Left ventricle myocardium inferior (tissue), 1 donor: ENCODE measurements at regions not wholly inside any gene's neighbourhood (a gene's known extent, or its start where the extent isn't known, plus 50 kb on each side); places are given as distances from the start of the nearest gene placed in this dataset.
"Not testable (repeated sequence)": the region's sequence is repeated elsewhere in the genome, so short reads cannot be mapped to it uniquely, and the experiment has no call there.

Experiments used
- DNase-seq: peaks from one replicate; pipeline ENCODE4 v3.0.0-alpha.2; 2020
- H3K27ac ChIP-seq: fragments of 200-600 bp; replicated peaks from 2 replicates; pipeline ENCODE4 v1.8.0; 2021
- H3K27me3 ChIP-seq: fragments of 200-600 bp; 2 replicates; pipeline ENCODE4 v1.8.0; 2021; ENCODE audit warnings: low read depth
- H3K36me3 ChIP-seq: fragments of 200-600 bp; 2 replicates; pipeline ENCODE4 v1.8.0; 2021
- H3K4me1 ChIP-seq: fragments of 200-600 bp; 2 replicates; pipeline ENCODE4 v1.8.0; 2021
- H3K4me3 ChIP-seq: fragments of 200-600 bp; 2 replicates; pipeline ENCODE4 v1.8.0; 2021; ENCODE audit warnings: mild to moderate bottlenecking, moderate library complexity
- H3K9me3 ChIP-seq: fragments of 200-600 bp; replicated peaks from 2 replicates; pipeline ENCODE4 v1.8.0; 2021
- CTCF ChIP-seq: fragments of 200-600 bp; IDR thresholded peaks from 2 replicates; pipeline ENCODE4 v1.8.0; 2021; ENCODE audit warnings: antibody characterized with exemption, mild to moderate bottlenecking, borderline replicate concordance
- intact Hi-C: fragments of 100-400 bp; cut with micrococcal nuclease; formaldehyde crosslinking; loops from one replicate; pipeline ENCODE4 v1.11.0; 2022
- donor health status: DM: no; HTN: yes; CAD: no; lungs with severe emphysema.

GRCh38 chr18:71221405-71221804 lies 932.6 kb downstream of the SOCS6 start:
- intact Hi-C loops: no loop called here
- Histone ChIP-seq H3K27ac (no peak overlapping the region), H3K4me1 (no peaks in the 10 kb centered on the region), H3K27me3 (no peaks in the 10 kb centered on the region), H3K4me3 (no peak overlapping the region), H3K9me3 (peaks cover 3% of the 10 kb centered on the region), H3K36me3 (no peaks in the 10 kb centered on the region)
- no peak for TF ChIP-seq CTCF
- DNase-seq: no peak

- H3K4me3 ChIP-seq, DNase-seq, H3K36me3 ChIP-seq, H3K27me3 ChIP-seq, H3K27ac ChIP-seq, H3K4me1 ChIP-seq, intact Hi-C loops: not testable (repeated sequence)
- peaks cover 18% of the 10 kb centered on the region for H3K9me3 ChIP-seq
These were observed 923.9 kb downstream of the SOCS6 start for GRCh38 chr18:71212739-71213138.

GRCh38 chr18:71212222-71212621 lies 923.4 kb downstream of the SOCS6 start:
- H3K27me3 ChIP-seq: no peaks in the 10 kb centered on the region
- H3K27ac ChIP-seq: no peak overlapping the region
- intact Hi-C loops: no loop called here
- no peak for TF ChIP-seq CTCF
- H3K4me1 ChIP-seq: no peaks in the 10 kb centered on the region
- H3K4me3 ChIP-seq: no peak overlapping the region
- no peak for DNase-seq
- H3K9me3 ChIP-seq: peaks cover 18% of the 10 kb centered on the region
- no peaks in the 10 kb centered on the region for H3K36me3 ChIP-seq

- Histone ChIP-seq H3K36me3 (no peaks in the 10 kb centered on the region), H3K4me3 (no peak overlapping the region), H3K27ac (no peak overlapping the region), H3K4me1 (no peaks in the 10 kb centered on the region), H3K27me3 (no peaks in the 10 kb centered on the region), H3K9me3 (peaks cover 10% of the 10 kb centered on the region)
- intact Hi-C loops: no loop called here
- DNase-seq: no peak
- TF ChIP-seq CTCF: no peak
These were observed 921.1 kb downstream of the SOCS6 start for GRCh38 chr18:71209944-71210343.

- intact Hi-C loops: no loop called here
- Histone ChIP-seq H3K27ac (no peak overlapping the region), H3K27me3 (no peaks in the 10 kb centered on the region), H3K36me3 (no peaks in the 10 kb centered on the region), H3K4me3 (no peak overlapping the region), H3K4me1 (no peaks in the 10 kb centered on the region), H3K9me3 (no peaks in the 10 kb centered on the region)
- no peak for DNase-seq
- TF ChIP-seq CTCF: no peak
These were observed 905.6 kb downstream of the SOCS6 start for GRCh38 chr18:71194438-71194837.

- H3K9me3 ChIP-seq: no peaks in the 10 kb centered on the region
- intact Hi-C loops: no loop called here
- H3K36me3 ChIP-seq: no peaks in the 10 kb centered on the region
- no peak overlapping the region for H3K4me3 ChIP-seq
- DNase-seq: no peak
- no peak overlapping the region for H3K27ac ChIP-seq
- no peaks in the 10 kb centered on the region for H3K4me1 ChIP-seq
- H3K27me3 ChIP-seq: no peaks in the 10 kb centered on the region
- no peak for TF ChIP-seq CTCF
These were observed 900.7 kb downstream of the SOCS6 start for GRCh38 chr18:71189581-71189980.
